Parathyroid adenoma (tissue), 2 donors: ENCODE measurements at regions not wholly inside any gene's neighbourhood (a gene's known extent, or its start where the extent isn't known, plus 50 kb on each side); places are given as distances from the start of the nearest gene placed in this dataset.

Source experiments
- H2AFZ ChIP-seq: fragments of 300-600 bp; sonication (generic); one replicate; pipeline ENCODE4 v1.7.0; 2017; ENCODE audit warnings: antibody characterized with exemption, mild to moderate bottlenecking
- H3K27ac ChIP-seq: fragments of 300-600 bp; sonication (generic); one replicate; pipeline ENCODE4 v1.7.0; 2017
- H3K27me3 ChIP-seq: fragments of 300-600 bp; sonication (generic); one replicate; pipeline ENCODE4 v1.7.0; 2017; ENCODE audit warnings: low read length; ENCODE audit not compliant: control insufficient read depth, insufficient read depth
- H3K36me3 ChIP-seq: fragments of 300-600 bp; sonication (generic); one replicate; pipeline ENCODE4 v1.7.0; 2017; ENCODE audit warnings: low read length; ENCODE audit not compliant: control insufficient read depth, insufficient read depth
- H3K4me1 ChIP-seq: fragments of 300-600 bp; sonication (generic); one replicate; pipeline ENCODE4 v1.7.0; 2017; ENCODE audit warnings: control low read depth
- H3K4me2 ChIP-seq: fragments of 300-600 bp; sonication (generic); one replicate; pipeline ENCODE4 v1.7.0; 2017; ENCODE audit warnings: low read length
- H3K4me3 ChIP-seq: fragments of 300-600 bp; sonication (generic); one replicate; pipeline ENCODE4 v1.7.0; 2017; ENCODE audit warnings: low read depth, low read length
- H3K79me2 ChIP-seq: fragments of 300-600 bp; sonication (generic); one replicate; pipeline ENCODE4 v1.7.0; 2017; ENCODE audit warnings: control low read depth
- H3K9ac ChIP-seq: fragments of 300-600 bp; sonication (generic); one replicate; pipeline ENCODE4 v1.7.0; 2017; ENCODE audit warnings: mild to moderate bottlenecking
- H3K9me3 ChIP-seq: fragments of 300-600 bp; sonication (generic); one replicate; pipeline ENCODE4 v1.7.0; 2017; ENCODE audit warnings: low read length; ENCODE audit not compliant: control insufficient read depth
- TF ChIP-seq, protein P1 (sequence below): fragments of 300-600 bp; sonication (generic); IDR thresholded peaks from one replicate; pipeline ENCODE4 v1.7.0; 2017; ENCODE audit warnings: antibody characterized with exemption, mild to moderate bottlenecking
- donor health status: primary hyperparathyroidism.

- no peak overlapping the region for H3K27ac ChIP-seq
- no peaks in the 10 kb centered on the region for H3K79me2 ChIP-seq
- no peak overlapping the region for H3K9ac ChIP-seq
- H3K4me2 ChIP-seq = no peak overlapping the region
- no peak overlapping the region for H3K4me3 ChIP-seq
- H2AFZ ChIP-seq = no peak overlapping the region
- TF ChIP-seq, protein P1, sequence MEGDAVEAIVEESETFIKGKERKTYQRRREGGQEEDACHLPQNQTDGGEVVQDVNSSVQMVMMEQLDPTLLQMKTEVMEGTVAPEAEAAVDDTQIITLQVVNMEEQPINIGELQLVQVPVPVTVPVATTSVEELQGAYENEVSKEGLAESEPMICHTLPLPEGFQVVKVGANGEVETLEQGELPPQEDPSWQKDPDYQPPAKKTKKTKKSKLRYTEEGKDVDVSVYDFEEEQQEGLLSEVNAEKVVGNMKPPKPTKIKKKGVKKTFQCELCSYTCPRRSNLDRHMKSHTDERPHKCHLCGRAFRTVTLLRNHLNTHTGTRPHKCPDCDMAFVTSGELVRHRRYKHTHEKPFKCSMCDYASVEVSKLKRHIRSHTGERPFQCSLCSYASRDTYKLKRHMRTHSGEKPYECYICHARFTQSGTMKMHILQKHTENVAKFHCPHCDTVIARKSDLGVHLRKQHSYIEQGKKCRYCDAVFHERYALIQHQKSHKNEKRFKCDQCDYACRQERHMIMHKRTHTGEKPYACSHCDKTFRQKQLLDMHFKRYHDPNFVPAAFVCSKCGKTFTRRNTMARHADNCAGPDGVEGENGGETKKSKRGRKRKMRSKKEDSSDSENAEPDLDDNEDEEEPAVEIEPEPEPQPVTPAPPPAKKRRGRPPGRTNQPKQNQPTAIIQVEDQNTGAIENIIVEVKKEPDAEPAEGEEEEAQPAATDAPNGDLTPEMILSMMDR = no peak
- H3K9me3 ChIP-seq = no peaks in the 10 kb centered on the region
- no peaks in the 10 kb centered on the region for H3K4me1 ChIP-seq
- no peaks in the 10 kb centered on the region for H3K36me3 ChIP-seq
- no peaks in the 10 kb centered on the region for H3K27me3 ChIP-seq
These were observed 522.1 kb upstream of the TGFBR2 start for GRCh38 chr3:30084316-30084715.

DNA sequence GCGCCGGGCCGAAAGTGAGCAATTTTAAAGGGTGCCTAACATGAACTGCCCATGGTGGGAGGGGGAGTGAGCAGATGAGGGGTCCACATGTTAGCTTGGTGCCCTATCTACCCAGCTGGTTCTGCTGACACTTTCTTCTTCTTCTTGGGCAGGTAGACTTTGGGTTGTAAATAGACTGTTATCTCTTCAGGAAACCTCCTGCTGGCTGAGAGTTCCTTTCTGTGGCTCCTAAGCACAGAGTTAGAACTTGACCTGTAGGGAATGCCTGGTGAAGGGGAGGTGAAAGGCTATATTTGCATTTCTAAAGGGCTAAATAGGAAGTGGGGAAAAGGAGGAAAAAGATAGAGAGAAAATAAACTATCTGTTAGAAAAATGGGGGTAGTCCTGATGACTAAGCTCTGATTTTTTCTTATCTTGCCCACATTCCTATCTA lies 521.4 kb upstream of the TGFBR2 start:
- Histone ChIP-seq H3K36me3 (no peaks in the 10 kb centered on the region), H3K9me3 (no peaks in the 10 kb centered on the region), H2AFZ (no peak overlapping the region), H3K27ac (no peak overlapping the region), H3K4me1 (no peaks in the 10 kb centered on the region), H3K9ac (no peak overlapping the region), H3K4me2 (no peak overlapping the region), H3K27me3 (no peaks in the 10 kb centered on the region), H3K79me2 (no peaks in the 10 kb centered on the region), H3K4me3 (no peak overlapping the region)
- TF ChIP-seq, protein P1 = no peak

DNA sequence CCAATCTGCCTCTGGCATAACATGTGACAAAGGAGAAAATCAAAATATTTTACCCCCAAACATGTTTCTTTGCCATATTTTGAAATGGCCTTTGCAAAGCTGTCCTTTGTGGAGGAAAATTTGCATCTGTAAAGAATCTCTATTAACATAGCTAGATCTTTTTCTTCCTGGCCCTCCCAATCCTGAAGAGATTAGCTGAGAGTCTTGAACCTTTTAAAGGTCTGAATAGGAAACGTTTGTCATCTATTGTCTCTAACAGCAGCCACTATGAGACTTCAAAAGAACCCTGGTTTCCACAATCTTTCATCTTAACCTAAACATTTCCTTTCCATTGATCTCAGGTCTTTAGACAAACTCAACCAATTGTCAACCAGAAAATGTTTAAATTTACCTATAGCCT lies 520.9 kb upstream of the TGFBR2 start:
- Histone ChIP-seq H3K79me2 (no peaks in the 10 kb centered on the region), H3K36me3 (no peaks in the 10 kb centered on the region), H3K27ac (no peak overlapping the region), H3K9me3 (no peaks in the 10 kb centered on the region), H3K4me3 (no peak overlapping the region), H3K4me2 (no peak overlapping the region), H3K4me1 (no peaks in the 10 kb centered on the region), H2AFZ (no peak overlapping the region), H3K9ac (no peak overlapping the region), H3K27me3 (no peaks in the 10 kb centered on the region)
- TF ChIP-seq, protein P1 = no peak

DNA sequence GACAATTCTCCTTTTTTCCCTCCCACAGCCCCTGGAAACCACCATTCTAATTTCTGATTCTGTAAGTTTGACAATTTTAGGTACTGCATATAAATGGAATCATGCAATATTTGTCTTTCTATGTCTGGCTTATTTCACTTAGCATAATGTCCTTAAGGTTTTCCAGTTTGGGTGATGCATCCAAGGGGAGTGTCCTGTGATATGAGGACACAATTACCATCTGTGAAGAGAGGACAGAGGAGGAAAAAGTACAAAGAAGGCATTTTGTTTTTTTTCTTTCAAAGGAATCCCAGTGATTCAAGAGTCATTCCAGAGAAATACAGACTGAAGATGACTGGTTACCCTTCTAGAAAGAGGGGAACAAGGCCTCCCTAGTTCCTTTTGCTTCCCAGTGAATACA lies 514.7 kb upstream of the TGFBR2 start:
- H3K4me2 ChIP-seq = no peak overlapping the region
- no peak overlapping the region for H2AFZ ChIP-seq
- H3K27me3 ChIP-seq = no peaks in the 10 kb centered on the region
- H3K36me3 ChIP-seq = no peaks in the 10 kb centered on the region
- H3K4me1 ChIP-seq = no peaks in the 10 kb centered on the region
- no peak overlapping the region for H3K27ac ChIP-seq
- no peaks in the 10 kb centered on the region for H3K79me2 ChIP-seq
- H3K9ac ChIP-seq = no peak overlapping the region
- no peaks in the 10 kb centered on the region for H3K9me3 ChIP-seq
- H3K4me3 ChIP-seq = no peak overlapping the region
- TF ChIP-seq, protein P1 = no peak

DNA sequence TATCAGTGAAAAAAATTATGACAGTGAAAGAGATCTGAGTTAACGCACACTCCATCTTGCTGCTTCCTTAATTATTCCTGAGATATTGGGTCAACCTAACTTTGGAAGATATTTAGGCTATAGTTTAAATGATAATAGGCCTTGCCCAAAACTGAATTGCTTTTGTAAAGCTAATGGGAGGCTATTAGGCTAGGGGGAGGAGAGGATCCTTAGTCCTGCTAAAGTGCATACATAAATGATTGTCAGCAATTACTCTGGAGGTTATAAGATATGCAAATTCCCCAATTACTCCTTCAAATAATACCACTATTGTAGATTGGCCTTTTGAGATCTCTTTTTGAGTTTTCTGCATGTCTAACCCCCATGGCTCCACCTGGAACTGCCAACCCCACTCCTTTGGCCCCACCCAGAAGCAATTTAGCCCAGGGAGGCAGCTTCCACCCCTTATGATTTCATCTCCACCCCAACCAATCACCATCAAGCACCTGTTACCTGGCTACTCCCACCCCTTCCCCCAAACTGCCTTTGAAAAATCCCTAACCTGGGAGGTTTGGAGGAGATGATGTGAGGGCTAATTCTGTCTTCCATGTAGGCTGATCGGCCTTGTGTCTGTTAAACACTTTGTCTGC lies 509.3 kb upstream of the TGFBR2 start:
- TF ChIP-seq, protein P1 = no peak
- H3K9ac ChIP-seq = no peak overlapping the region
- no peak overlapping the region for H3K4me3 ChIP-seq
- no peak overlapping the region for H3K4me2 ChIP-seq
- H3K27me3 ChIP-seq = no peaks in the 10 kb centered on the region
- H3K27ac ChIP-seq = no peak overlapping the region
- H3K36me3 ChIP-seq = no peaks in the 10 kb centered on the region
- H3K4me1 ChIP-seq = no peaks in the 10 kb centered on the region
- H3K79me2 ChIP-seq = no peaks in the 10 kb centered on the region
- H3K9me3 ChIP-seq = no peaks in the 10 kb centered on the region
- H2AFZ ChIP-seq = no peak overlapping the region
